ENCODE measurements at regions not wholly inside any gene's neighbourhood (a gene's known extent, or its start where the extent isn't known, plus 50 kb on each side); places are given as distances from the start of the nearest gene placed in this dataset.

DNA sequence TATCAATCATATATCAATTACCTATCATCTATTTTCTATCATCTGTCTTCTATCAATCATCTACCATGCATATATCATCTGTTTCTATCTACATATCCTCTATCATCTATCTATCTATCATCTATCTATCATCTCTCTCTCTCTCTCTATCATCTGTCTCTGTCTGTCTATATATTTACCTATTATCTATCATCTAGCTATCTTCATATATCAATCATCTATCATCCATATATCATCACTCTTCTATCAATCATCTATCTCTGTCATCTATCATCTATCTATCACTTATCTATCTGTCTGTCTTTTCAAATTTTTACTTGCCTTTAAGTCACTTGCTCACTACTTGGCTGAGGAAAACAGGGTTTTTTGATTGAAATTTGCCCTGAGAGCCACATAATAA lies 592.3 kb downstream of the DCDC2C start:
- H3K27ac ChIP-seq (ENCODE audit: control insufficient read depth, insufficient read depth), result no peak overlapping the region
- H4K20me1 ChIP-seq (ENCODE audit: control insufficient read depth, insufficient read depth), result no peaks in the 10 kb centered on the region
- H3K9ac ChIP-seq (ENCODE audit: control insufficient read depth, insufficient read depth, low read length), result no peak overlapping the region
- ChIA-PET RAD21 (ENCODE audit: unreplicated experiment) (no interaction called here), POLR2A (no interaction called here), CTCF (no interaction called here), SMC1A (ENCODE audit: uncharacterized antibody, unreplicated experiment) (no interaction called here)
- no peak overlapping the region for H2AFZ ChIP-seq (ENCODE audit: control insufficient read depth, low read depth, low read length)
- H3K79me2 ChIP-seq (ENCODE audit: control insufficient read depth, insufficient read depth, low read length), result no peaks in the 10 kb centered on the region
- H3K4me1 ChIP-seq (ENCODE audit: control insufficient read depth, insufficient read depth, low read length), result no peaks in the 10 kb centered on the region
- no TSS peak for BruUV-seq (replicated peaks)
- no peak overlapping the region for H3K4me2 ChIP-seq (ENCODE audit: control insufficient read depth, insufficient read depth)
- H3K9me3 ChIP-seq (replicated peaks; ENCODE audit: control insufficient read depth, insufficient read depth, low read length), result no peaks in the 10 kb centered on the region
- H3K36me3 ChIP-seq (ENCODE audit: control insufficient read depth in 2 of 2, insufficient read depth in 2 of 2, low read length in 1 of 2), result no peaks in the 10 kb centered on the region
- H3K4me3 ChIP-seq, result no peak overlapping the region
- ATAC-seq, result no peak
- H3K27me3 ChIP-seq (replicated peaks in 1 of 2; ENCODE audit: control insufficient read depth in 2 of 2, insufficient read depth in 2 of 2, low read length in 1 of 2), result no peaks in the 10 kb centered on the region
- in situ Hi-C loops (cut with MboI), result no loop called here
- intact Hi-C loops (cut with micrococcal nuclease; ENCODE audit: unreplicated experiment), result no loop called here
- no peak for FAIRE-seq
- no peak for DNase-seq (ENCODE audit: low read depth, low spot score)
- TF ChIP-seq BMI1 (IDR thresholded peaks at IDR 0.05; ENCODE audit: borderline replicate concordance) (no peak), RFX5 (IDR thresholded peaks at IDR 0.05; ENCODE audit: low read depth, low read length) (no peak), SMAD5 (IDR thresholded peaks at IDR 0.05; ENCODE audit: low read depth) (no peak), RCOR1 (conservative IDR thresholded peaks at IDR 0.05; ENCODE audit: low read depth, low read length) (no peak), EZH2 (IDR thresholded peaks at IDR 0.05; ENCODE audit: borderline replicate concordance, control insufficient read depth, low read depth, low read length) (no peak), MEF2A (IDR thresholded peaks at IDR 0.05; ENCODE audit: insufficient read depth, low read depth, low read length) (no peak), BHLHE40 (IDR thresholded peaks at IDR 0.05; ENCODE audit: borderline replicate concordance in 1 of 2, low read depth in 2 of 2, low read length in 1 of 2) (no peak), CBX5 (IDR thresholded peaks at IDR 0.05; ENCODE audit: low read depth) (no peak), TCF12 (IDR thresholded peaks at IDR 0.05; ENCODE audit: low read depth, low read length) (no peak), SREBF2 (IDR thresholded peaks at IDR 0.05; ENCODE audit: low read length) (no peak), NFYB (IDR thresholded peaks at IDR 0.05; ENCODE audit: insufficient read depth, low read depth, low read length) (no peak), E2F4 (IDR thresholded peaks at IDR 0.05; ENCODE audit: low read depth, low read length) (no peak), POLR2A (IDR thresholded peaks at IDR 0.05; ENCODE audit: low read depth, low read length) (no peak), MYB (IDR thresholded peaks at IDR 0.05; ENCODE audit: borderline replicate concordance, low read depth, low read length) (no peak), SUPT20H (IDR thresholded peaks at IDR 0.05; ENCODE audit: borderline replicate concordance, control insufficient read depth, low read depth, low read length) (no peak)
- TF ChIP-seq, protein P1, sequence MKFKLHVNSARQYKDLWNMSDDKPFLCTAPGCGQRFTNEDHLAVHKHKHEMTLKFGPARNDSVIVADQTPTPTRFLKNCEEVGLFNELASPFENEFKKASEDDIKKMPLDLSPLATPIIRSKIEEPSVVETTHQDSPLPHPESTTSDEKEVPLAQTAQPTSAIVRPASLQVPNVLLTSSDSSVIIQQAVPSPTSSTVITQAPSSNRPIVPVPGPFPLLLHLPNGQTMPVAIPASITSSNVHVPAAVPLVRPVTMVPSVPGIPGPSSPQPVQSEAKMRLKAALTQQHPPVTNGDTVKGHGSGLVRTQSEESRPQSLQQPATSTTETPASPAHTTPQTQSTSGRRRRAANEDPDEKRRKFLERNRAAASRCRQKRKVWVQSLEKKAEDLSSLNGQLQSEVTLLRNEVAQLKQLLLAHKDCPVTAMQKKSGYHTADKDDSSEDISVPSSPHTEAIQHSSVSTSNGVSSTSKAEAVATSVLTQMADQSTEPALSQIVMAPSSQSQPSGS (IDR thresholded peaks at IDR 0.05; ENCODE audit: low read length), result no peak

Data from GM12878 (cell line).